ENCODE measurements at regions not wholly inside any gene's neighbourhood (a gene's known extent, or its start where the extent isn't known, plus 50 kb on each side); places are given as distances from the start of the nearest gene placed in this dataset.
"Not testable (repeated sequence)": the region's sequence is repeated elsewhere in the genome, so short reads cannot be mapped to it uniquely, and the experiment has no call there.

GRCh38 chr12:17077594-17077993, 471.6 kb upstream of the LMO3 start:
- DNase-seq, result no peak

DNA sequence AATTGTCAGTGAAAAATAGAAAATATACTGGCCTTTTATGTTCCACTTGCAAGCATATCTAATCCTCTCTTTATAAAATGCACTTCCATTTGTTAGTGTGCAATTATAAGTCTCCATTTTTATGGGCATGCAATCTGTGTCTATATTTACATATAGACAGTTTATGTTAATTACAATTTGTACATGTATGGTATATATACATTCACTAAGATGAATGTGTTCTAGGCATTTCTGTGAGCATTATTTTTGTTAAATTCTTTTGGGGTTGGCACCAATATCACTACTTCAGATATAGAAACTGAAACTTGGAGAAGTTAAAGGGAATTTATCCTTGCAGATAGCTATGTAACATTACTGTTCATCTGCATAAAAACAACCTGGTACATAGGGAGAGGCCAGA, 470.8 kb upstream of the LMO3 start:
- no peak for DNase-seq

DNA sequence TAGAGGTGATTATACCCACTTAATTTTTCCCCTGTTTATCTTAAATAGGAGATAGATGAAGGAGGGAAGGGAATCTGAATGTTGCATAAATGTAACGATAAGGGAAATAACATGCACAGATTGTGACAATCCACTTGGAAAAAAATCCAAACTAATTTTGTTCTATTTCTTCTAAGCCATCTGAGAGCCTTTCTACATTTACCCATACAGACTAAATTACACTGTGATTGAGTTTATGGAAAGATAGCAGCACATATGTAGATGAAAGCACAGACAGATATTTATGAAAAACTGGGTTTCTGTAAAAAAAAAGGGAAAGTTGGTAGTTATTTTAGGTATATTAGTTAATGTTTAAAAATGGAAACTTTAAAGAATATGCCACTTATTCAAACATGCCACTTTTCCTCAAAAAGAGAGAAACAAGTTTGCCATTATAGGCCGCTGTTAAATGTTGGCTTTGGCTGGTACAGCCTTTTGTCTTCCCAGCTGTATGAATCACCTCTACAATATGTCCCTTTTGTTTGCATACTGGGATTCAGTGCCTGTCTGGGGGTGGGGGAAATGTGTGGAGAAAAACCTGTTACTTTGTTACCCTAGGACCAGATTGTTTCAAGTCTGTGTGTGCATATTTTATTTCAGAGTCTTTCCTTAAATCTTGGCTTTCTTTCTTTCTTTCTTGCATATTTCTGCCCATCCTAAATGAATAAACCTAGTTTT, 470.2 kb upstream of the LMO3 start:
- no peak for DNase-seq

GRCh38 chr12:17064834-17065233, 458.9 kb upstream of the LMO3 start:
- no peak for DNase-seq

- DNase-seq, result no peak
These were observed 456.5 kb upstream of the LMO3 start for GRCh38 chr12:17062267-17063036.

- no peak for DNase-seq
These were observed 454.3 kb upstream of the LMO3 start for GRCh38 chr12:17060260-17060659.

DNA sequence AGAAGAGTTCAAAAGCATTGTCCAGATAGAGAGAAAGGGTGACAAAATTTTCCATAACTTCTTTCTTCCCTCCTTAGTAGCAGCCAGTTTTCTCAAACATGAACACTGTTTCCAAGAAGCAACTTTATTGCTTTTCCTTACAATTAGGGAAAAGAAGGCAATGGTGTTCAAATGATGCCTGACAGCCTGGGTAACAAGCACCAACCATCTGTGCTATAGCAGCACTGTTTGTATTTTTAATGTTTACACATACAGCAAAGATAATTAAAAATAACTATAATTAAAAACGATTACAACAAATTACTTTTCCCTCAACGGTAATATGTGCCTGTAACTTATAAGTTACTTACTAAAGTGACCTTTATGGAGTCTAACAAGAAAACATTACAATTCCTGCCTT, 450.6 kb upstream of the LMO3 start:
- no peak for DNase-seq

DNA sequence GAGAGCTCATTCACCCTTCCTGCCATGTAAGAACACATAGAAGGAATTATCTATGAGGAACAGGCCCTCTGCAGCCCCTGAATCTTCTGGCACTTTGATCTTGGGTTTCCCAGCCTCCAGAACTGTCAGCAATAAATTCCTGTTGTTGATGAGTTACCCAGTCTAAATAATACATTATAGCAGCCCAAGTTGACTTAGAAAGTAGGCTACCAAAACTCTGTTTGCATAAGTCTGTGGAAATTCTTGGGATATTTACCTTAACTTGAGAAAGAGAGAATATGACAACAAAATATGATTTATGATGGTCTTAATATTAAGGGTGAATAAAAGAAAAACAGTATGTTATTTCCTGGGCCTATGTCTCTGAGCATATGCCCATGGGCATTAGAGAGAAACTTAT, 433.0 kb upstream of the LMO3 start:
- DNase-seq, result no peak

DNA sequence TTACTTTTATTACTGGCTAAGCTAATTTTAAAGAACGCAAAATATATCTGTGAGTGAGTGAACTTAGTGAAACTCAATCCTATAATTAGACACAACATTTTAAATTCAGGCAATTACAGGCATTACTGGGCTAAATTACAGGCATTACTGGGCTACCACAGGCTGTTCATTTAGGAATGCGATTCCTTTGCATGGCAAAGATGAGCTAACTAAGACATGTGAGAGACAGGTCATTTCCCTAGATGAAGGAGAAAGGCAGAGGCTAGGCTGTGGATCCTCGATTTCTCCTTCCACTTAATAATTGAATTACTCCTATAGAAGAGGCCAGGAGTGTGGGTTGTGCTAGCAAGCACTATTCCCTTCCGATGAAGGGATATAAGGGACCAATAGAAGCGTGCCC, 429.4 kb upstream of the LMO3 start:
- DNase-seq, result no peak

DNA sequence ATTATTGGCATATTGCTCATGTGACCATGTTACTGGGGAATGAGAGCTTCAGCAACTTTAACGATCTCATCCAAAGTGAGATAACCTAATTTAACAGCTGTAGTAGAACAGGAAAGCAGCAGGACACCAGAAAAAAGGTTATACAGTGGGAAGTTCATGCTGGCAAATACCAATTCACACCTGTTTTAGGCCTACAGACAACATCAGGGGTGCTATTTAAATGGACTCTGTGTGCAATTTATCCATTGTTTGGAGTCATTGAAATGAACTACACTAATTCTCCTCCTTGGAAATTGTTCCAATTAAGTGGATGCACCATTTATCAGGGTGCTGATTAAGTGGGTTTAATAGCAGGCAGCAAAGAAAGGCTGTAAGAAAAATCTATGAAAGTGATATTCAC, 424.4 kb upstream of the LMO3 start:
- no peak for DNase-seq

GRCh38 chr12:17028348-17028747, 422.4 kb upstream of the LMO3 start:
- DNase-seq, result no peak

DNA sequence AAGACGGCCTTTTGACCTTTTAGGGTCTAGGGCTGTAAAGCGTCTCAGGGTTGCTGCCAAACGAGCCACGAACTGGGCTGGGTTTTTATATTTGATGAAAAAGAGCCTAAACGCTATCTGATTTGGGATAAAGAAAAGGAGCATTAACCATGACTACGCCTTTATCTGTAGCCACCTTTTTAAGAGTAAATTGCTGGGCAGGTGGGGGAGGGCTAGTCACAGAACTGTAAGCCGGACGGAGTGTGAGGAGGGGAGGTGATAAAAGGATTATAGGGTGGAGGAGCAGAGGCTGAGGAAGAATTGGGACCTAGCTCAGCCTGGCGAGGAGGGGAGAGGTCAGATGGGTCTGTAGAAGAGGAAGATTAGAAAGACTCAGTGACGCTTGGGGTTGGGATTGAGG, 419.5 kb upstream of the LMO3 start:
- DNase-seq, result not testable (repeated sequence)

GRCh38 chr12:17020765-17021164, 414.8 kb upstream of the LMO3 start:
- no peak for DNase-seq

DNA sequence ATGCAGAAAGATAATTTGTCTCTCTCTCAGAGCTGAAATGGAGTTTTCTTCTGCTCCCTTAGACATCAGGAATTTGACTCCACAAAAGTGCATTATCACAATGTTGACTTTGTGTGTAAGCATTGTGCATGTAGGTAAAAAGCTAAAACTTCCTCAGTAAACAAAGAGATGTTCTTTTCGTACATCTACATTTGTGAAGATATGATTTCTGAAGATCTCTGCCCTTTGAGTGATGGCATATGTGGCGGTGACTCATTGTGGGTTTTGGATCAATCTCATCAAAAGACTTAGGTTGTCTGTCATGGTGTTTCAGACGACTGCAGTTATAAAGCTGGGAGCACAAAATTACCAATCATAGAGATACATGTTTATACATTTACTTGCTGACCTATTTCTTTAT, 411.4 kb upstream of the LMO3 start:
- no peak for DNase-seq

DNA sequence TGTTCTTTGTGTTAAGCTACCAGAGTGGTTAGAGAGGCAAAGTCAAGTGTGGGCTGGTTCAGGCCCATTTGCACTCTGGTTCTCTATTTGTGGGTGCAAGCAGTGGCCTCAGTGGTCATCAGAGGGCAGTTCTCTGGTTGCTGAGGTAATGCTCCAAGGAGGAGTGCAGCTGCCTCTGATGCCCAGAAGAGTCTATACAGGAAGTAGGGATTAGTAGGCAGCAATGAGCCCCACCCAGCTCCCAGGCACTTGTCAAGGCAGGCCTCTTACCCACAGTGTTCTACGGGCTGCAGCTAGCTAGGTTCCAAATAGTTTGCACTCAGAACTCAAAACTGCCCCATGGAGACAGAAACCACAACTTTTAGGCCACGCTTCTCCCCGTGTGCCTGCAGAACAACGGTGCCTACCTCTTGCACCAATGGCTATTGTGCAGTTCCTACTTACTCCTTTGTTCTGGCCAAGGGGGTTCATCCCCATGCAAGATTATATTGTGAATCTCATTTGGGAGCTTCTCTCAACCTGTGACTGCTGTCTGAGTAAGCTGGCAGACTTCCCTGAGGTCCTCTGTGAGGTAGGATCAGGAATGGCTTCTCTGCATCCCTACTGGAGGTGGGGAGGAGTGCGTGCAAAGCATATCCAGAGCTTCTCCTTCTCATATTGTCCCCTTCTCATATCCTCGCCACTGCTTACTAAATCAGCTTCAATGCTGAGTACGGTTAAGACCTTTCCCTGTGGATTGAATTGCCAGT, 410.3 kb upstream of the LMO3 start:
- no peak for DNase-seq

- no peak for DNase-seq
These were observed 409.5 kb upstream of the LMO3 start for GRCh38 chr12:17015501-17015900.

- DNase-seq, result not testable (repeated sequence)
These were observed 401.6 kb upstream of the LMO3 start for GRCh38 chr12:17007442-17008040.

GRCh38 chr12:16998538-16998937, 392.6 kb upstream of the LMO3 start:
- DNase-seq, result not testable (repeated sequence)

GRCh38 chr12:16984484-16984883, 378.5 kb upstream of the LMO3 start:
- DNase-seq, result no peak

DNA sequence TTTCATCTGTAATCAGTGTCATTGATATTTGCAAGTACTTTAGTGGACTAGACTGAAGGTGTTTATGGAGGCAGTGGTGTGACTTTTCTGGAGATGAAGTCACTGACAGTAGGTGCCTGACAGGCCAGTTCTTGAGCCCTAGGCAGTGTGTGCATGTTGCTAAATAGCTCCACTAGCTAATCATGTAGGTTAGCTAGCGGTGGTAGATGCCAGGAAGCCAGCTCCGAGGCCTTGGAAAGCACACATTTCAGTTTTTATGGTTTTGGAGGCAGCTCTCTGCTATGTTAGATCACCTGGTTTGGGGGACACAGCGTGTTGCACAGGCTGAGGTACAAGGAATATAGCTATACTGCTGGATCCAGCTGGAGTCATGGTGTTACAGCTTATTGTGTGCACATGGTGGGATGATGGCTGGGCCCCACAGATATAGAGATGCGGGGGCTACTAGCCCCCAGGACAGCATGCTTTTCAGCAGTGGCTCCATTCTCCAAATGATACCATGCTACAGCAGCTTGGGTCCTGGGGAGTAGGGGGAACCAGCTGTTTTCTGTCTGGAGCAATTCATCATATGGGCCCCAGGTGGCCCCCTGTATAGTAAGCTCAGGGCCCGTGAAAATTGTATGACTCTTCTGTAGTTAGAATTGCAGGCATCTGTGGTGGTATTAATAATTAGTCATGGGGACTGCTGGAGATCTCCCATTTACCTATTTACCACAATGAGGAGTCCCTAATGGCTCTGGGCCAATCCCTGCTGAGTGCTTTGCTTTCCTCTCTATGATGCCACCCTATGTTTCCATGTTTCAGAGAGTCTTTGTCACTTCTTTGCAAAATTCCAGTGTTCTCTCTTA, 367.2 kb upstream of the LMO3 start:
- DNase-seq, result no peak

DNA sequence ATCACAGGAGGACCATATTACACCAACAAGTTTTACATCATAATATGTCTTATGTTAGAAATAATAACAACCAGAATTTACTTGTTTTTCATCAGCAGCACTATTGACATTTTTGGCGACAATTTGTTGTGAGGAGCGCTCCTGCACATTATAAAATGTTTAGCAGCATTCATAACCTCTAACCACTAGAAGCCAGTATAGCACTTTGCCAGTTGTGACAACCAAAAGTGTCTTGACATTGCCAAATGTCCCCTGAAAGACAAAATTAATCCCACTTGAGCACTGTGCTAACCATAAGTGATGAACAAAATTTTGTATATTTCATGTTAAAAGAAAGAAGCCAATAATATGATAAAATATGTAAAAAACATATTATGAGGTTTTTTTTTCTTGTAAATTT, 356.9 kb upstream of the LMO3 start:
- DNase-seq, result no peak

DNA sequence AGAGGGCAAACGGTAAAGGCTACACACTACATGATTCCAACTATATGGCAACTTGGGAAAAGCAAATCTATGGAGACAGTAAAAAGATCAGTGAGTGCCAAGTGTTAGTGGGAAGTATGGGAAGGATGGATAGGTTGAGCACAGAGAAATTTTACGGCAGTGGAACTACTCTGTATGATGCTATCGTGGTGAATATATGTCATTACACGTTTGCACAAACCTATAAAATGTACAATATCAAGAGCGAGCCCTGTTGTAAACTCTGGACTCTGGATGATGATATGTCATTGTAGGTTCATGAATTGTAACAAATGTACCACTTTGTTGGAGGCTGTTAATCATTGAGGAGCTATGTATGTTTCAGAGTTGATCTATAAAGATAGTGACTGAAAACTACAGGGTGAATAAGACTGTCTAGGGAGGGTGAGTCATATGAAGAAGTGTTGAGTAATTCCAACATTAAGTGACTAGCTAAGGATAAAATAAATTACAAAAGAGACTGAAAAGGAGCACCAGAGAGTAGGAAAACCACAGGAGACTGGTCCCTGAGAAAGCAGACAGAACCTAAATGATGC, 349.2 kb upstream of the LMO3 start:
- no peak for DNase-seq

Measured in NCI-H2227 treated with DMSO at 0.1 percent for 48 hours (cell line).